ENCODE measurements at regions not wholly inside any gene's neighbourhood (a gene's known extent, or its start where the extent isn't known, plus 50 kb on each side); places are given as distances from the start of the nearest gene placed in this dataset.

- no peak for DNase-seq
Measured at GRCh38 chrX:68945081-68945602, 116.3 kb downstream of the EFNB1 start.

GRCh38 chrX:68944211-68944610 lies 115.4 kb downstream of the EFNB1 start:
- DNase-seq: no peak

GRCh38 chrX:68942840-68943239 lies 114.0 kb downstream of the EFNB1 start:
- no peak for DNase-seq

- no peak for DNase-seq
Measured at GRCh38 chrX:68942104-68942503, 113.3 kb downstream of the EFNB1 start.

- no peak for DNase-seq
Measured at GRCh38 chrX:68941385-68941952, 112.6 kb downstream of the EFNB1 start.

- no peak for DNase-seq
Measured at GRCh38 chrX:68940601-68941000, 111.8 kb downstream of the EFNB1 start.

GRCh38 chrX:68939868-68940267 lies 111.0 kb downstream of the EFNB1 start:
- DNase-seq: no peak

- peak; percentile 58 for DNase-seq
Measured at GRCh38 chrX:68938244-68939004, 109.6 kb downstream of the EFNB1 start.

- DNase-seq: no peak
Measured at GRCh38 chrX:68937581-68937980, 108.8 kb downstream of the EFNB1 start.

GRCh38 chrX:68936608-68937007 lies 107.8 kb downstream of the EFNB1 start:
- DNase-seq: peak; percentile 87

GRCh38 chrX:68936126-68936525 lies 107.3 kb downstream of the EFNB1 start:
- no peak for DNase-seq

- DNase-seq: no peak
Measured at GRCh38 chrX:68935362-68935761, 106.5 kb downstream of the EFNB1 start.

- DNase-seq: no peak
Measured at GRCh38 chrX:68934922-68935321, 106.1 kb downstream of the EFNB1 start.

GRCh38 chrX:68934421-68934820 lies 105.6 kb downstream of the EFNB1 start:
- no peak for DNase-seq

- DNase-seq: peak; percentile 22
Measured at GRCh38 chrX:68932611-68933010, 103.8 kb downstream of the EFNB1 start.

GRCh38 chrX:68931345-68931744 lies 102.5 kb downstream of the EFNB1 start:
- DNase-seq: no peak

GRCh38 chrX:68930542-68931317 lies 101.9 kb downstream of the EFNB1 start:
- DNase-seq: peak; percentile 30

GRCh38 chrX:68929332-68930150 lies 100.7 kb downstream of the EFNB1 start:
- peak; percentile 83 for DNase-seq

- no peak for DNase-seq
Measured at GRCh38 chrX:68928401-68928800, 99.6 kb downstream of the EFNB1 start.

- no peak for DNase-seq
Measured at GRCh38 chrX:68927178-68927577, 98.4 kb downstream of the EFNB1 start.

- no peak for DNase-seq
Measured at GRCh38 chrX:68923147-68923546, 94.3 kb downstream of the EFNB1 start.

GRCh38 chrX:68922013-68922412 lies 93.2 kb downstream of the EFNB1 start:
- DNase-seq: no peak

GRCh38 chrX:68920561-68920960 lies 91.7 kb downstream of the EFNB1 start:
- DNase-seq: no peak

All from fibroblast of skin of back (primary cell).